Activated CD4-positive, alpha-beta T cell treated with anti-CD3 and anti-CD28 coated beads, Interleukin-10, Interleukin-2, amounts not matched to agents 100 ng/mL and 50 ng/mL, durations not matched to agents 16 hours and 8 hours (primary cell): ENCODE measurements at regions not wholly inside any gene's neighbourhood (a gene's known extent, or its start where the extent isn't known, plus 50 kb on each side); places are given as distances from the start of the nearest gene placed in this dataset.

Source experiments
- DNase-seq: peaks from one replicate; pipeline ENCODE4 v3.0.0-alpha.2; 2020

GRCh38 chr11:70836071-70836470 is 416.3 kb downstream of the SHANK2 start:
- DNase-seq = no peak

GRCh38 chr11:70838198-70838597 is 414.2 kb downstream of the SHANK2 start:
- no peak for DNase-seq

- DNase-seq = no peak
These were observed 412.5 kb downstream of the SHANK2 start for GRCh38 chr11:70839851-70840250.

GRCh38 chr11:70841264-70841663 is 411.1 kb downstream of the SHANK2 start:
- no peak for DNase-seq

- DNase-seq = no peak
These were observed 410.1 kb downstream of the SHANK2 start for GRCh38 chr11:70842256-70842655.

- no peak for DNase-seq
These were observed 409.7 kb downstream of the SHANK2 start for GRCh38 chr11:70842701-70843100.

GRCh38 chr11:70843906-70844305 is 408.5 kb downstream of the SHANK2 start:
- no peak for DNase-seq

GRCh38 chr11:70844387-70844786 is 408.0 kb downstream of the SHANK2 start:
- DNase-seq = no peak

- no peak for DNase-seq
These were observed 406.8 kb downstream of the SHANK2 start for GRCh38 chr11:70845591-70846041.

- DNase-seq = no peak
These were observed 405.4 kb downstream of the SHANK2 start for GRCh38 chr11:70846781-70847655.

- no peak for DNase-seq
These were observed 404.1 kb downstream of the SHANK2 start for GRCh38 chr11:70848243-70848750.

- DNase-seq = no peak
These were observed 403.3 kb downstream of the SHANK2 start for GRCh38 chr11:70849031-70849430.

- no peak for DNase-seq
These were observed 401.1 kb downstream of the SHANK2 start for GRCh38 chr11:70851308-70851707.

GRCh38 chr11:70851907-70852306 is 400.5 kb downstream of the SHANK2 start:
- DNase-seq = no peak

- DNase-seq = no peak
These were observed 399.2 kb downstream of the SHANK2 start for GRCh38 chr11:70853068-70853769.

GRCh38 chr11:70853770-70854108 is 398.6 kb downstream of the SHANK2 start:
- no peak for DNase-seq

- DNase-seq = no peak
These were observed 398.2 kb downstream of the SHANK2 start for GRCh38 chr11:70854201-70854600.

- no peak for DNase-seq
These were observed 397.3 kb downstream of the SHANK2 start for GRCh38 chr11:70854901-70855556.

GRCh38 chr11:70857894-70858293 is 394.5 kb downstream of the SHANK2 start:
- no peak for DNase-seq

GRCh38 chr11:70859180-70859579 is 393.2 kb downstream of the SHANK2 start:
- DNase-seq = no peak

GRCh38 chr11:70860888-70861287 is 391.5 kb downstream of the SHANK2 start:
- no peak for DNase-seq

GRCh38 chr11:70861559-70861958 is 390.8 kb downstream of the SHANK2 start:
- no peak for DNase-seq

GRCh38 chr11:70862093-70862492 is 390.3 kb downstream of the SHANK2 start:
- DNase-seq = no peak

- no peak for DNase-seq
These were observed 389.2 kb downstream of the SHANK2 start for GRCh38 chr11:70863186-70863585.
